ENCODE measurements at regions not wholly inside any gene's neighbourhood (a gene's known extent, or its start where the extent isn't known, plus 50 kb on each side); places are given as distances from the start of the nearest gene placed in this dataset.

- H3K4me2 ChIP-seq = no peak overlapping the region
- no peaks in the 10 kb centered on the region for H3K27me3 ChIP-seq
- H2AFZ ChIP-seq = no peak overlapping the region
- H3K27ac ChIP-seq = no peak overlapping the region
- H3K79me2 ChIP-seq = no peaks in the 10 kb centered on the region
- TF ChIP-seq CTCF (IDR thresholded peaks at IDR 0.05; ENCODE audit: poor library complexity) = no peak
- TF ChIP-seq EZH2phosphoT487 (IDR thresholded peaks at IDR 0.05; ENCODE audit: low read depth, severe bottlenecking, unreplicated experiment) = no peak
- no peak for TF ChIP-seq EZH2 (IDR thresholded peaks at IDR 0.05; ENCODE audit: borderline replicate concordance)
- WGBS (ENCODE audit: low lambda C conversion rate, missing lambda C conversion rate) = 84% methylated on average over 6 of the region's 6 CpGs
- no peak for DNase-seq (ENCODE audit: low spot score)
- no peaks in the 10 kb centered on the region for H3K9me3 ChIP-seq (ENCODE audit: low read depth)
- no peaks in the 10 kb centered on the region for H3K36me3 ChIP-seq (replicated peaks; ENCODE audit: insufficient read depth, low read depth)
- no peaks in the 10 kb centered on the region for H4K20me1 ChIP-seq (ENCODE audit: insufficient read depth, poor library complexity, severe bottlenecking)
- H3K4me1 ChIP-seq (ENCODE audit: insufficient read depth) = no peaks in the 10 kb centered on the region
- H3K4me3 ChIP-seq = no peak overlapping the region
- no peaks in the 10 kb centered on the region for H3K9me2 ChIP-seq (replicated peaks; ENCODE audit: insufficient read depth)
Observed at GRCh38 chr4:30462445-30463090, 257.6 kb upstream of the PCDH7 start.

GRCh38 chr4:30471861-30472260 is 248.3 kb upstream of the PCDH7 start:
- Histone ChIP-seq H3K4me3 (no peak overlapping the region), H3K9me3 (ENCODE audit: low read depth) (no peaks in the 10 kb centered on the region), H4K20me1 (ENCODE audit: insufficient read depth, poor library complexity, severe bottlenecking) (no peaks in the 10 kb centered on the region), H3K27me3 (no peaks in the 10 kb centered on the region), H3K36me3 (replicated peaks; ENCODE audit: insufficient read depth, low read depth) (no peaks in the 10 kb centered on the region), H3K27ac (no peak overlapping the region), H3K4me2 (no peak overlapping the region), H3K9me2 (replicated peaks; ENCODE audit: insufficient read depth) (no peaks in the 10 kb centered on the region), H2AFZ (no peak overlapping the region), H3K4me1 (ENCODE audit: insufficient read depth) (no peaks in the 10 kb centered on the region), H3K79me2 (no peaks in the 10 kb centered on the region)
- DNase-seq (ENCODE audit: low spot score) = no peak
- WGBS (ENCODE audit: low lambda C conversion rate, missing lambda C conversion rate) = 91% methylated on average over 3 of the region's 3 CpGs
- TF ChIP-seq EZH2phosphoT487 (IDR thresholded peaks at IDR 0.05; ENCODE audit: low read depth, severe bottlenecking, unreplicated experiment) (no peak), CTCF (IDR thresholded peaks at IDR 0.05; ENCODE audit: poor library complexity) (no peak), EZH2 (IDR thresholded peaks at IDR 0.05; ENCODE audit: borderline replicate concordance) (no peak)

GRCh38 chr4:30473225-30473624 is 246.9 kb upstream of the PCDH7 start:
- no peak for TF ChIP-seq CTCF (IDR thresholded peaks at IDR 0.05; ENCODE audit: poor library complexity)
- TF ChIP-seq EZH2phosphoT487 (IDR thresholded peaks at IDR 0.05; ENCODE audit: low read depth, severe bottlenecking, unreplicated experiment) = no peak
- no peak for TF ChIP-seq EZH2 (IDR thresholded peaks at IDR 0.05; ENCODE audit: borderline replicate concordance)
- WGBS (ENCODE audit: low lambda C conversion rate, missing lambda C conversion rate) = 78% methylated on average over 2 of the region's 2 CpGs
- H3K79me2 ChIP-seq = no peaks in the 10 kb centered on the region
- H3K4me1 ChIP-seq (ENCODE audit: insufficient read depth) = no peaks in the 10 kb centered on the region
- no peaks in the 10 kb centered on the region for H3K9me2 ChIP-seq (replicated peaks; ENCODE audit: insufficient read depth)
- H3K36me3 ChIP-seq (replicated peaks; ENCODE audit: insufficient read depth, low read depth) = no peaks in the 10 kb centered on the region
- H3K9me3 ChIP-seq (ENCODE audit: low read depth) = no peaks in the 10 kb centered on the region
- no peak for DNase-seq (ENCODE audit: low spot score)
- H3K4me3 ChIP-seq = no peak overlapping the region
- H3K27ac ChIP-seq = no peak overlapping the region
- no peaks in the 10 kb centered on the region for H4K20me1 ChIP-seq (ENCODE audit: insufficient read depth, poor library complexity, severe bottlenecking)
- no peaks in the 10 kb centered on the region for H3K27me3 ChIP-seq
- H2AFZ ChIP-seq = no peak overlapping the region
- H3K4me2 ChIP-seq = no peak overlapping the region

Measured in hepatocyte (in vitro differentiated cells).